ENCODE measurements at regions not wholly inside any gene's neighbourhood (a gene's known extent, or its start where the extent isn't known, plus 50 kb on each side); places are given as distances from the start of the nearest gene placed in this dataset.
A peak's percentile ranks its signal among the peaks of the same experiment; 100 is the strongest.
"Not testable (repeated sequence)": the region's sequence is repeated elsewhere in the genome, so short reads cannot be mapped to it uniquely, and the experiment has no call there.

DNA sequence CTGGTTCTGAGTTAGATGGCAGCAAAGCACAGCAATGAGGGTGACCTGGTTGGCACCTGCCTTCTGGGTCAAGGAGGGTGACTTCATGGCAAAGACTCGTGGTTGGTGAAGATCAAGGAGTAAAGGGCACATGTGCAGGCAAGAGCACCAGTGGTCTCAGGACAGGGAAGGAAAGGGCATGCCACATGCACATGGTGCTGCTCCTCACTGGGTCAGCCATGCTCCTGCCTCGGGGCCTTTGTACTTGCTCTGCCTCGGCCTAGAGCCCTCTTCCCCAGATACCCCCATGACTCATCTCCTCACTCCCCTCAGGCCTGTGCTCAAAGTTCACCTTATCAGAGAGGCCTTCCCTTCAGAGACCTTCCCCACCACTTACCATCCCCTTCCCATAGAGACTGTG lies 106.7 kb upstream of the KDM7A start:
- no peak for DNase-seq (ENCODE audit: low spot score)

DNA sequence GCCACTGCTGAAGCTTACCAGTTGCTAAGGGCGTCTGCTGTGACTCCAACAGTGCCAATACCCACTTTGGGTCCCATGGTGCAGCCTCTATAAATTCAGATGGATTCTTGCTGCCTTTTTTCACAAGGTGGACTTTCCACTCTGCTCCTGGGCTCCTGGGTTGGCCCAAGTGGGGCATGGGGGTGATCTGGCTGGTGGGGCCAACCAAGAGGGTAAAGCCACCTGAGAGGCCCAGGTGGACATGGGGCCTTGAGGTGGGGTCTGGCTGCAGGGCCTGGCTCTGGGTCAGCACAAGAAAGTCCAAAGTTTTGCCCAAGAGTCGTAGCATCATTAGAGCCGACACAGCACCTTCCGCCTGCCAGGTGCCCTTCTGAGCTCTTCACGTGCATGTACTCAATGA lies 105.2 kb upstream of the KDM7A start:
- no peak for DNase-seq (ENCODE audit: low spot score)

DNA sequence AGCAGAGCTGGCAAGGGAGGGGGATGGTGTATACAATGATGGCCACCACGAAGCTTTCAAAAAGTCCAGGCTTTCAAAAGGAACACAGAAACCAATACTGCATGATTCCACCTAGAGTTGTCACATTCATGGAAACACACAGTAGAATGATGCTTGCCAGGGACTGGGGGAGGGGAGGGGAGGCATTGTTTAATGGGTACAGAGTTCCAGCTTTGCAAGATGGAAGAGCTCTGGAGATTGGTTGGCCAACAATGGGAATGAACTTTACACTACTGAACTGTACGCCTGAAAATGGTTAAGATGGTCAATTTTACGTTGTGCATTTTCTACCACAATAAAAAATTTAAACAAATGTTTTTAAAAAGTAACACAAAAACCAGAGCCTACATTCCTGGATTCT lies 104.5 kb upstream of the KDM7A start:
- DNase-seq (ENCODE audit: low spot score), result no peak

DNA sequence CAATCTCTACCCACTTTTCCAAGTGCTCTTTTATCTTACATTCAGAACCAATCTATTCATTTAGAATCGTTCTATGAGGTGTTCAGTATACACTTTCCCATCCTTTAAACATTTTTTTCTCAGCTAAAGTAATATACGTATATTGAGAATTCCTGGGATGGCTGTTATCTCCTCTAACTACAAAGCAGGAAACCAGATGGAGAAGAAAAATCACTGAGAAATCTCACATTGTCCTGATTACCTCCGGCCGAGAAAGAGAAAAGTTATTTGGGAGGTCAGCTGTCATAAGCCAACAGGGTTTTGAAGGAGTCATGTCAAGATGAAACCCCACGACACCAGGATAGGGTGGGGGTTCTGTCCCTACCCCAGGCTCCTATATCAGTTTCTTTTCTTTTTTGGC lies 99.2 kb upstream of the KDM7A start:
- DNase-seq (ENCODE audit: low spot score), result no peak

DNA sequence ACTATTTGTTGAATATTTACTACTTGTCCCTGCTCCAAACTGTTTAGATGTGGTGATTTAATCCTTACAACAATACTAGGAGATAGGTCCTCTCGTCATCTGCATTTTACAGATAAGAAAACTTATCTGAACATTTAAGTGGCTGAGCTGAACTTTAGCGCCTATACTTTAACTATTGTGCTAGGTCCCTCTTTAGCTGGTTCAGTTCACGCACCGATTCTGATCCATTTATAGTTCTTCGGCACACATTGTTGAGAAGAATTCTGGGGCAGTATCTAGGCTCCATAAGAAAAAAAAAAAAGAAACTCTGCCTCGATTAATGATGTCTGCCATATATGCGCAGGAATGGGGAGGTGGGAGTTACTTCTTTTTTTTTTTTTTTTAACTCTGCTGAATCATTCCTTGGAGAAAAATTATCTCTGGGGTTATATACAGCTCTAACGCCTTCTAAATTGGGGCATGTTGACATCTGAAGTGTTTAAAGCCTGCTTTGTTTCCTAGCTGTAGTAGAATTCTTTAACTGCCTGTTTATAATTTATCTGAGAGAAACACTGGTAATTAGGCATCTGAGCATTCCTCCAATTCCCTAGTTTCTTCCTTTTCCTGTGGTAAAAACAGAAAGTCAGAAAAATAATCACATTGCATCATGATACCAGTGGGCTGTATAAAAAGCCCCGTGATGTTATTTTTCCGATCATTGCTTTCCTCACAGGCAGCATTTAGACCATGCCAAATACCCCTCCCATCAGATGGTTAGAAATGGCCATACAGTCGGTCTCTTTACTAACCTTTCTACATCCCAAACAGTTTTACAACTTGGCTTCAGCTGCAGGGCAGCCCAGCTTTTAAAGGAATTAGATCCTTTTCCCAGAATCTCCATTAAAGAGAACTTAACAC lies 98.5 kb upstream of the KDM7A start:
- no peak for DNase-seq (ENCODE audit: low spot score)

DNA sequence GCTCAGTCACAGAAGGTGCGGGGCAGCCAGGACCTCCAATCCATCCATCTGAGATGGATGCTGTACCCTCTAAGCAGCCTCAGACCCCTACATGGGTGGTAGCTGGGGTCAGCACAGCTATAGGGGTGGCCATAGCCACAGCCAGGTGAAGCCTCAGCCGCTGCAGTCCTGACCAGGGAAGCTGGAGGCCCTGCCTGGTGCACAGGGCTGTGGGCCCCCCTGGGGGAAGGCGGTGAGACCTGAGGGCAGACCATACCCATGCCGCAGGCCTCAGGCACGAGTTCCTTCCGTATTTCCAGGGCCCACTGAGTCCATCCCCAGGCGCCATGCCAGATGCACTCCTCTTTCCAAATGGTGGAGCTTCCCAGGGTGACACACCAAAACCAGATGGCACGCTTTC lies 96.6 kb upstream of the KDM7A start:
- no peak for DNase-seq (ENCODE audit: low spot score)

DNA sequence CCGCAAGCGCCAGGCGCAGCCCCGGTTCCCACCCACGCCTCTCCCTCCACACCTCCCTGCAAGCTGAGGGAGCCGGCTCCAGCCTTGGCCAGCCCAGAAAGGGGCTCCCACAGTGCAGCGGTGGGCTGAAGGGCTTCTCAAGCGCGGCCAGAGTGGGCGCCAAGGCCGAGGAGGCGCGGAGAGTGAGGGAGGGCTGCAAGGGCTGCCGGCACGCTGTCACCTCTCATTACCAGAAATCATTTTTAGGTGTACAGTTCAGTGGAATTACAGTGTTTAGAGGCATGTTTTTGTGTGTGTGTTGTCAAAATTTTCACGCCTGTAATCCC lies 94.8 kb upstream of the KDM7A start:
- not testable (repeated sequence) for DNase-seq (ENCODE audit: low spot score)

DNA sequence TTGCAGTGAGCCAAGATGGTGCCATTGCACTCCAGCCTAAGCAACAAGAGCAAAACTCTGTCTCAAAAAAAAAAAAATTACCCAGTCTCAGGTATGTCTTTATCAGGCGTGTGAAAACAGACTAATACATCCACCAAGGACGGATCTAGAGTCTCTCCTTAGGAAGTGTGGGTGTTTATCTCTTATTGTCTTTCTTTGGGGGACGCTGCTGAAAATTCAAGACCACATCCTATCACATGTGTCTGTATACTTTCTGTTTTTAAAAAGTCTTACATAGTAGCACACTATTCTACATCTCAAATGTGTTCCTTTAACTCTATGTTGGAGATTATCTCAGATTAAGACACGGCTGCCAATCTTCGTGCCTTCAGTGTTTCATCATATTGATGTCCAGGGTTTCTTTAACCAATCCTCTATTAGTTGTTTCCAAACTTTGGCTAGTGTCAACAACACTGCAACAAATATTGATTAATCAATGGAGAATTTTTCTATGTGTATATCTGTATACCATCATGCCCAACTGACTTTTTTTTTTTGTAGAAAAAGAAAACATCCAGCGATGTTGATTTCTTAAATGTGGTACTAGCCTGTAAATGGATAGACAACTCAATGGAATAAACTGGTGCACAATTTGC lies 92.3 kb upstream of the KDM7A start:
- no peak for DNase-seq (ENCODE audit: low spot score)

DNA sequence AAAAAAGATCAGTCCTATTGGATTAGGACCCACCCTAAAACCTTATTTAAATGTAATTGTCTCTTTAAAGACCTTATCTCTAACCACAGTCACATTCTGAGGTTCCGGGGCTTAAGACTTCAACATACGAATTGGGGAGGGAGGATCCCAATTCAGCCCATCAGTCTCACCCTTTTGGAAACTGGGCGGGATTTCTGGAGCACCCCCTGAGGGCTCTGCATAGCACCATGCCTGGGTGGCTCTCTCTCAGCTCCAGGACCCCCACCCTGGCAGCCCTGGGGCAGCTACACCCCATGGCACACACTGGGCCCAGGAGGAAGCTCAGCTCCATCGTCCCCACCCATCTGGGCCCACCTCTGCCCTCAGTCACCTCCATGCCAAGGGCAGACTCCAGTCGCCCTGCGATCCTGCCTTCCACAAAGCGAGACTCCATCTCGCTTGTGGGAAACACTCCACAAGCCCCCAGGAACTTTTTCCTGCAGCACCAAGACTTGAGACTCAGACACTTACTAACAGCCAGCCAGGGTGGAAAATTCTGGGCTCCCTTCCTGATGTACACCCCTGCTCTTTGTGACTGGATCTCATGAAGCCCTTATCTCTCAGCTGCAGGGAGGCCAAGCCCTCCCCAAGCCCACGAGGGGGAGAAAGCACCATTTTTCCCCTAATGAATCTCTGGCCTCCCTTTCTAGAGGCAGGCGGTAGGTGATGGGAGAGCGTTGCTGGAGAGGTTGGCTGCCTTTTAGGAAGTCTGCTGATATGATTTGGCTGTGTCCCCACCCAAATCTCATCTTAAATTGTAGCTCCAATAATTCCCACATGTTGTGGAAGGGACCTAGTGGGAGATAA lies 90.8 kb upstream of the KDM7A start:
- DNase-seq (ENCODE audit: low spot score), result no peak

DNA sequence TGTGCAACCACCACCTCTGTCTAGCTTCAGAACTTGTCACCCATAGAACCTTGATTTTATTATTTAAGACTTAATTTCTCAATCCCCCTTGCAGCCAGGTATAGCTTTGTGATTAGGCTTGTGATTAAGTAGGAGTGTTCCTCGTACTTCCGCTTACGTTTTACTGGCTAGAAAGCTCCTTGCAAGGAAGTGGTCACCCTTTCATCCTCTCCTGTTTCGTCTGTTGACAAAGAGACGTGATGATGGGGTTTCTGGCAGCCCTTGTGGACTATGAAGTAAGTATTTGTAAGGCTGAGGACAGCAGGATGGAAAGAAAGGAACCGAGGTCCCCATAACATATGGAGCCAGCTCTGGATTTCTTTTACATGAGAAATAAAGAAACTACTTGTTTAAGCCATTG lies 86.5 kb upstream of the KDM7A start:
- DNase-seq (ENCODE audit: low spot score), result no peak

DNA sequence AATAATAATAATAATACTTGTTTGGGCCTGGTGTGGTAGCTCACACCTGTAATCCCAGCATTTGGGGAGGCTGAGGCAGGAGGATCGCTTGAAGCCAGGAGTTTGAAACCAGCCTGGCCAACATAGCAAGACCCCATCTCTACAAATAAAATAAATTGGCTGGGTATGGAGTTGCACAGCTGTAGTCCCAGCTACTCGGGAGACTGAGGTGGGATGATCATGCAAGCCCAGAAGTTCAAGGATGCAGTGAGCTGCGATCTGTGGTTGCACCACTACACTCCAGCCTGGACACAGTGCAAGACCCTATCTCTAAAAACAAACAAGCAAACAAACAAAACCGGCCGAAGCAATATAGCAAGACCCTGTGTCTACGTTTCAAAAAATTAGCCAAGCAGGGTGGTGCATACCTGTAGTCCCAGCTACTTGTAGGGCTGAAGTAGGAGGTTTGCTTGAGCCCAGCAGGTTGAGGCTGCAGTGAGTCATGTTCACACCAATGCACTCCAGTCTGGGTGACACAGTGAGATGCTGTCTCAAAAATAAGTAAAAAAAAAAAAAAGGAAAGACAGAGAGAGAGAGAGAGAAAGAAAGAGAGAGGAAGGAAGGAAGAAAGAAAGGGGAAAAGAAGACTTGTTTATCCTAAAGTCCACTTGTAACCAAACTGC lies 85.6 kb upstream of the KDM7A start:
- DNase-seq (ENCODE audit: low spot score), result no peak

DNA sequence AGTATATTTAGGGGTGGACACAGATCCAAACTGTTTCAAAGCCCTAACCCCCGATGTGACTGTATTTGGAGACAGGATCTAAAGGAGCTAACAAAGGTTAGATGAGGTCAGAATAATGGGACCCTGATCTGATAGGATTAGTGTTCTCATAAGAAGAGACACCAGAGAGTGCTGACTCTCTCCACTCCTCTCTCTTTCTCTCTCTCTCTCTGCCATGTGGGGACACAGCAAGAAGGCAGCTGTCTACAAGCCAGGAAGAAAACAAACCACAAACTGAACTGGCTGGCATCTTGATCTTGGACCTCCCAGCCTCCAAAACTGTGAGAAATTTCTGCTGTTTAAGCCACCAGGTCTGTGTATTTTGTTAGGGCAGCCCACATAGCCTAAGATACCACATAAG lies 84.7 kb upstream of the KDM7A start:
- no peak for DNase-seq (ENCODE audit: low spot score)

DNA sequence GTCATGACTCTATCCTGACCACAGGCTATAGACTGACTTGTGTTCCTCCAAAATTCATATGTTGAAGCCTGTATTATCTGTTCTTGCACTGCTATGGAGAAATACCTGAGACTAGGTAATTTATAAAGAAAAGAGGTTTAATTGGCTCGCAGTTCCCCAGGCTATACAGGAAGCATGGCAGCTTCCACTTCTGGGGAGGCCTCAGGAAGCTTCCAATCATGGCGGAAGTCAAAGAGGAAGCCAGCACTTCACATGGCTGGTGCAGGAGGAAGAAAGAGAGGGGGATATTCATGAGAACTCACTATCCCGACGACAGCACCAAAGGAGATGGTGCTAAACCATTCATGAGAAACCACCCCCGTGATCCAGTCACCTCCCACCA lies 84.3 kb upstream of the KDM7A start:
- DNase-seq (ENCODE audit: low spot score), result no peak

DNA sequence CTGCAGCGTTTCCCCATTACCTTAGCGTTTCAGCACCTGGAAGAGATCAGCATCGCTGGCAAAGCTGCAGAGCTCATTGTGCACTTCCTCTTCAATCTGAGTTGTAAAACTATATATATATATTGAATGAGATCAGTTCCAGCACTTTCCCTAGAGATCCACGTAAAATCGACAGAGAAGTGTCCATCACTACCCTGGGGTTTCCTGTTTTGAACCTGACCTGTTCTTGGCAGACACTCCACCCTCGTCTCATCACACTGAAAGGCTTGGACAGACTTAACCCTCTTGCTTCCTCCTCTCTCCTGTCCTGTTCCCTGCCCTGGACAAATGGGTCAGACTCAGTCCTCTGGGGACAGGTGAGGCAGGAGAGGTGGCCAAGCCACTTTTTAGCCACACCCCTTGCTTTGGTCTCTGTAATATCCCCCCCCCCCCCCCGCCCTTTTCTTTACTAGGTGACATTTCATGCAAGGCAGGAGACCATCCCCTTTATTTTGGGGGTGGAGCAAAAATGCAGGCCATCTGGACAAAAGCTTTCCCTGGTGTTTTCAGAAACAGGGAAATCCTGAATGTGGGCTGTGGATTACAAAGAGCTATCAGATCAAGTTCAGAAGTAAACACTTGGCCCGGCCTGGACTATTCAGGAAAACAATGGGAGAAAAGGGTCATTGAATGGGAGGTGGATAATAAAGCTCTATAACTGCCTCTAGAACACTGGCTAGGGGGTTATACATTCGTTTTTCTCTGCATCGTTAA lies 83.7 kb upstream of the KDM7A start:
- peak; percentile 33 for DNase-seq (ENCODE audit: low spot score)

DNA sequence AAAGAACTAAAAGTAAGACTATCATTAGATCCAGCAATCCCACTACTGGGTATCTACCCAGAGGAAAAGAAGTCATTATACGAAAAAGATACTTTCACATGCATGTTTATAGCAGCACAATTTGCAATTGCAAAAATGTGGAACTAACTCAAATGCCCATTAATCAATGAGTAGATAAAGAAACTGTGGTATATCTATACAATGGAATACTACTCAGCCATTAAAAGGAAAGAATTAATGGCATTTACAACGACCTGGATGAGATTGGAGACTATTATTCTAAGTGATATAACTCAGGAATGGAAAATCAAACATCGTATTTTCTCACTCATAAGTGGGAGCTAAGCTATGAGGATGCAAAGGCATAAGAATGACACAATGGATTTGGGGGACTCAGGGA lies 80.5 kb upstream of the KDM7A start:
- DNase-seq (ENCODE audit: low spot score), result not testable (repeated sequence)

DNA sequence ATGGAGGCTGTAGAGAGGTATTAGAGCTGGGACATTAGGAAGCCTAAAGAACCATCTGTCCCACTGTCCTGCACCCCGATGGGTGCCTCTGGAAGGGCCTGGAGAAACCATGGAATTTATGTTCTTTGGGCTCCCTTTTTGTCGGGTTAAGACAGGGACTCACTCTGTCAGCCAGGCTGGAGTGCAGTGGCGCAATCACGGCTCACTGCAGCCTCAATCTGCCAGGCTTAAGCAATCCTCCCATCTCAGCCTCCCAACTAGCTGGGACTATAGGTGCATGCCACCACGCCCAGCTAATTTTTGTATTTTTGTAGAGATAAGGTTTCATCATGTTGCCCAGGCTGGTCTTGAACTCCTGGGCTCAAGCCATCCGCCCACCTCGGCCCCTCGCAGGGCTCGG lies 78.2 kb upstream of the KDM7A start:
- not testable (repeated sequence) for DNase-seq (ENCODE audit: low spot score)

DNA sequence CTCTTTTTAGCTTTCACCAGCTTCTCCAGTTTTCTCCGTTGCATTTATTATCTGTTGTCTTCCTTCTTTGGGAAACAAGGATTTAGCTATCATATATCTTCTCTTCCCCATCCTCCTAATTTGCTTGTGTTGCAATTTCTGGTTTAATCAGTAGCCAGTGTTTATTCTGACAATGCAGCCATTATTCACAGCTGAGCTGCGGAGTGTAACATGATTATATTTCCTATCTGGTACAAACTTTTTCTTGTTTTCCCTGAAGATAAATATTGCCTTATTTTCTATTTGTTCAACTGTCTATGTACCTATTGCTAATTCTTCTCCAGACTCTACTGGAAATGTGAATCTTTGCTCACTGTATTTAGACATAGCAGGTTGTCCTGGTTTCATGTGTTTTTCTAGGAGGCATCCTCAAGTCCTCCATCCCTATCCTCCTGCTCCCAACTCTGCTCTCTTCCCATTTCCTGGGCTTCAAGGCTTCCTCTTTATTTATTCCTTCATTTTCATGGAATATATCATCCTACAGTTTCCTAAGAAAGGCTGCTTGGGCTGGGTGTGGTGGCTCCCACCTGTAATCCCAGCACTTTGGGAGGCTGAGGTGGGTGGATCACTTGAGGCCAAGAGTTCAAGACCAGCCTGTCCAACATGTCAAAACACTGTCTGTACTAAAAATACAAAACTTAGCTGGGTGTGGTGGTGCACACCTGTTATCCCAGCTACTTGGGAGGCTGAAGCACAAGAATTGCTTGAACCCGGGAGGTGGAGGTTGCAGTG lies 72.4 kb upstream of the KDM7A start:
- no peak for DNase-seq (ENCODE audit: low spot score)

DNA sequence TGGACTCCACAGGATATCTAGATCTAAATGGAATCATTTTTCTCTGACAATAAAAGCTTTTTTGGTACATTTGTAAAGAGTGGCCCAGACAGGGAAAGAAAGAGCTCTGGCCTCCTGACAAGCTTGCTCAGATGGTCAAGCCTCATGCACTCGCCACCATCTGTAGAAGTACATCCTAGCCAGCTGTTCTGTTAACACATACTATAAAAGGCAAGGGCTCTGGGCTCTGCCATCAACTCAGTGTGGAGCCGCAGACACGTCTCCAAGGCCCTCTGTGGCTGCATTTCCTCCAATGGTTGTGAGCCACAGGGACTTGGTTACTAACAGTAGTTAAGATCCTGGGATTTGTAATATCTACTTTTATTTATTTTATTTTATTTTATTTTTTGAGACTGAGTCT lies 70.8 kb upstream of the KDM7A start:
- DNase-seq (ENCODE audit: low spot score), result no peak

DNA sequence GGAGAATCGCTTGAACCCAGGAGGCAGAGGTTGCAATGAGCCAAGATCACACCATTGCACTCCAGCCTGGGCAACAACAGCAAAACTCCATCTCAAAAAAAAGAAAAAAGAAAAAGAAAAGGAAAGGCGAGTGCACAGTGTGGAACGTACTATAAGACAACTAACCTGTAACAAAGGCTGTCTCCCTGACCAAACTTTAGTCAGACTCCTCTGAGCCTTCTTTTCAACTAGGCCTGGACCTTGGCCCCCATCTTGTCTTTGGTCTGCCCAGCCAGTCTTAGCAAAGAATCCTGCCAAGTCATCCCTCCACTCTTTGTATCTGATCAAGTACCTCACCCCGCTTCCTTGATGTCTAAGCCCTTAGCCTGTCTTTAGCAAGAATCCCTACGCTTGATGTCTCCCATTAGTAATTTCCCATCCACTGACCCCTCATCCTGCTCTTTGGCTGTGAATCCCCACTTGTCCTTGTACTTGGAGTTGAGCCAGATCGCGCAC lies 68.9 kb upstream of the KDM7A start:
- DNase-seq (ENCODE audit: low spot score), result no peak
